Panc1 (cell line): ENCODE measurements at regions not wholly inside any gene's neighbourhood (a gene's known extent, or its start where the extent isn't known, plus 50 kb on each side); places are given as distances from the start of the nearest gene placed in this dataset.

Experiments used
- ATAC-seq: fragments of 200-7000 bp; cut with Tn5 transposase; 2 replicates; pipeline ENCODE4 v1.9.1; 2020; ENCODE audit warnings: mild to moderate bottlenecking, moderate library complexity
- BruUV-seq: library from RNA; stranded (reverse); fragments of 400-500 nt; replicated peaks from 2 replicates; lab custom pipeline; 2021; lab: Mats Ljungman, UMichigan
- CTCF ChIA-PET: fragments of 300-600 bp; sonication (Branson Sonifier 250); formaldehyde crosslinking; loops from one replicate; lab custom pipeline; 2022; ENCODE audit warnings: antibody characterized with exemption; lab: Charles Lee
- POLR2A ChIA-PET: fragments of 300-600 bp; sonication (Branson Sonifier 250); formaldehyde crosslinking; loops from one replicate; lab custom pipeline; 2022; ENCODE audit warnings: antibody characterized with exemption; lab: Charles Lee
- DNase-seq: peaks from one replicate; pipeline ENCODE4 v3.0.0-alpha.2; 2010; ENCODE audit warnings: low read depth, low spot score
- H3K27ac ChIP-seq: 2 replicates; pipeline ENCODE4 v1.5.1; 2011; ENCODE audit warnings: mild to moderate bottlenecking, low read length, inconsistent platforms
- H3K27me3 ChIP-seq: fragments of 200-500 bp; sonication (Bioruptor generic); 2 replicates; pipeline ENCODE4 v1.6.0; 2014; ENCODE audit warnings: low read length, inconsistent platforms; ENCODE audit not compliant: control insufficient read depth, insufficient read depth
- H3K36me3 ChIP-seq: fragments of 200-500 bp; sonication (Bioruptor generic); 2 replicates; pipeline ENCODE4 v1.5.1; 2014; ENCODE audit warnings: inconsistent platforms, mild to moderate bottlenecking, low read length, moderate library complexity; ENCODE audit not compliant: control insufficient read depth, insufficient read depth
- H3K4me1 ChIP-seq: 2 replicates; pipeline ENCODE4 v1.5.1; 2011; ENCODE audit warnings: inconsistent platforms, mild to moderate bottlenecking, low read length, moderate library complexity; ENCODE audit not compliant: control insufficient read depth, insufficient read depth
- H3K4me3 ChIP-seq, 2 experiments: 2 replicates each; pipeline ENCODE4 v1.5.1; 2011 to 2012; ENCODE audit warnings: low read depth in 2 of 2, low read length in 2 of 2, mild to moderate bottlenecking in 2 of 2, inconsistent platforms in 1 of 2, moderate library complexity in 1 of 2
- H3K9me3 ChIP-seq: fragments of 200-500 bp; sonication (Bioruptor generic); 2 replicates; pipeline ENCODE4 v1.5.1; 2014; ENCODE audit warnings: low read depth, mild to moderate bottlenecking, inconsistent platforms, low read length, moderate library complexity; ENCODE audit not compliant: control insufficient read depth, insufficient read depth
- POLR2AphosphoS5 ChIP-seq: IDR thresholded peaks from 2 replicates; pipeline ENCODE4 v1.6.1; 2012; ENCODE audit warnings: mild to moderate bottlenecking, low read depth, low read length, moderate library complexity
- REST ChIP-seq, 2 experiments: IDR thresholded peaks; 2 replicates each; pipeline ENCODE4 v1.6.1; 2011 to 2012; ENCODE audit warnings: low read depth in 2 of 2, control low read depth in 1 of 2, low read length in 1 of 2, mild to moderate bottlenecking in 1 of 2, moderate library complexity in 1 of 2; ENCODE audit not compliant: insufficient read depth in 1 of 2
- SIN3A ChIP-seq: IDR thresholded peaks from 2 replicates; pipeline ENCODE4 v1.6.1; 2012; ENCODE audit warnings: low read depth, mild to moderate bottlenecking, low read length, moderate library complexity, borderline replicate concordance; ENCODE audit not compliant: insufficient read depth
- TCF7L2 ChIP-seq: IDR thresholded peaks from 2 replicates; pipeline ENCODE4 v1.6.1; 2011; ENCODE audit warnings: mild to moderate bottlenecking, low read depth, low read length, inconsistent platforms
- in situ Hi-C: cut with HindIII; loops from 2 replicates; pipeline ENCODE4 v1.10.0; 2016; ENCODE audit warnings: low sequenced_read_pairs, low pct_unique_long_range_greater_than_20kb
- intact Hi-C: fragments of 100-400 bp; cut with micrococcal nuclease; formaldehyde crosslinking; loops from one replicate; pipeline ENCODE4 v1.10.0; 2022; ENCODE audit not compliant: unreplicated experiment
- TF ChIP-seq, protein P1 (sequence below): fragments of 450-650 bp; IDR thresholded peaks from 2 replicates; pipeline ENCODE4 v1.5.1; 2017; ENCODE audit warnings: mild to moderate bottlenecking

- POLR2A ChIA-PET = no interaction called here
- ATAC-seq = no peak
- CTCF ChIA-PET = no interaction called here
- in situ Hi-C loops (no loop called here), intact Hi-C loops (no loop called here)
- DNase-seq = no peak
- TF ChIP-seq TCF7L2 = no peak
- TF ChIP-seq POLR2AphosphoS5 = no peak
- no peak for TF ChIP-seq REST (IDR thresholded peaks at IDR 0.05; ENCODE audit: insufficient read depth in 1 of 2, low read depth in 2 of 2, low read length in 1 of 2)
- TF ChIP-seq SIN3A = no peak
- TF ChIP-seq, protein P1, sequence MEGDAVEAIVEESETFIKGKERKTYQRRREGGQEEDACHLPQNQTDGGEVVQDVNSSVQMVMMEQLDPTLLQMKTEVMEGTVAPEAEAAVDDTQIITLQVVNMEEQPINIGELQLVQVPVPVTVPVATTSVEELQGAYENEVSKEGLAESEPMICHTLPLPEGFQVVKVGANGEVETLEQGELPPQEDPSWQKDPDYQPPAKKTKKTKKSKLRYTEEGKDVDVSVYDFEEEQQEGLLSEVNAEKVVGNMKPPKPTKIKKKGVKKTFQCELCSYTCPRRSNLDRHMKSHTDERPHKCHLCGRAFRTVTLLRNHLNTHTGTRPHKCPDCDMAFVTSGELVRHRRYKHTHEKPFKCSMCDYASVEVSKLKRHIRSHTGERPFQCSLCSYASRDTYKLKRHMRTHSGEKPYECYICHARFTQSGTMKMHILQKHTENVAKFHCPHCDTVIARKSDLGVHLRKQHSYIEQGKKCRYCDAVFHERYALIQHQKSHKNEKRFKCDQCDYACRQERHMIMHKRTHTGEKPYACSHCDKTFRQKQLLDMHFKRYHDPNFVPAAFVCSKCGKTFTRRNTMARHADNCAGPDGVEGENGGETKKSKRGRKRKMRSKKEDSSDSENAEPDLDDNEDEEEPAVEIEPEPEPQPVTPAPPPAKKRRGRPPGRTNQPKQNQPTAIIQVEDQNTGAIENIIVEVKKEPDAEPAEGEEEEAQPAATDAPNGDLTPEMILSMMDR = no peak
- Histone ChIP-seq H3K36me3 (no peaks in the 10 kb centered on the region), H3K4me1 (no peaks in the 10 kb centered on the region), H3K27ac (no peak overlapping the region), H3K27me3 (no peaks in the 10 kb centered on the region), H3K9me3 (no peaks in the 10 kb centered on the region), H3K4me3 (no peak overlapping the region)
- BruUV-seq = no TSS peak
These were observed 92.3 kb upstream of the IQSEC1 start for GRCh38 chr3:13165576-13165975.

DNA sequence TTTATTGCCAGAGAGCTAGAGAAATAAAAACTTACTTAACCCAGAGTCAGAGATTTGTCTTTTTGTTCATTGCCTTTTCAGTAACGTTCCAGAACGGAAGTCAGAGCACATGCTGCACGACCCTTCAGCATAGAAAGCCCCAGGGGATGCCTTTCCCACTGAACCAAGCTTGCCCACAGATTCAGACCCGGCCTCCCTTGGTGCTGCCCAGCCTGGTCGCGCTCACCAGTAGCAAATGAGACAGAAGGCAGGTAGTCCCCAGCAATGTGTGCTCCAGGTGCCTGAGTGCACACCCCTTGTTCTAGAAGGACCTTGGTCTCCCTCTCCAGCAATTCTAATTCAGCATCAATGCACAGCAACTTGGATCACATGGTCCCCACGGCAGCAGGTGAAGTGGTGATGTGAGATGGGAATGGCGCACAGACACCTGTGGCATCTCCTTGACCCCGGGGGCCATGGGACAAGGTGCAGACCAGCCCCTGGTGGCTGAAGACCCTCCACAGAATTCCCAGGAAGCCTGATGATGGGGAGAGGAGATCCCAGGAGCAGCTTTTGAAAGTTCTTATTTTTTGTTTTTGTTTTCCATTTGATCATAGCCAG is 91.8 kb upstream of the IQSEC1 start:
- ChIA-PET POLR2A (no interaction called here), CTCF (no interaction called here)
- H3K36me3 ChIP-seq = no peaks in the 10 kb centered on the region
- no peak overlapping the region for H3K4me3 ChIP-seq
- no peak for DNase-seq
- no peak for ATAC-seq
- H3K4me1 ChIP-seq = no peaks in the 10 kb centered on the region
- intact Hi-C loops = no loop called here
- in situ Hi-C loops = no loop called here
- H3K27ac ChIP-seq = no peak overlapping the region
- TF ChIP-seq, protein P1 = no peak
- TF ChIP-seq REST (IDR thresholded peaks at IDR 0.05; ENCODE audit: insufficient read depth in 1 of 2, low read depth in 2 of 2, low read length in 1 of 2) = no peak
- no peak for TF ChIP-seq POLR2AphosphoS5
- no peak for TF ChIP-seq SIN3A
- no peak for TF ChIP-seq TCF7L2
- H3K9me3 ChIP-seq = no peaks in the 10 kb centered on the region
- no peaks in the 10 kb centered on the region for H3K27me3 ChIP-seq
- BruUV-seq = no TSS peak
